Esophagus squamous epithelium (tissue), 5 donors: ENCODE measurements at regions not wholly inside any gene's neighbourhood (a gene's known extent, or its start where the extent isn't known, plus 50 kb on each side); places are given as distances from the start of the nearest gene placed in this dataset.

ENCODE experiments used
- DNase-seq: peaks from one replicate; lab custom pipeline; 2025; lab: John Stamatoyannopoulos, UW
- H3K27ac ChIP-seq, 4 donors: fragments of 200-600 bp; sonication (generic); one replicate each; pipeline ENCODE4 v1.5.1; 2016 to 2019; ENCODE audit warnings: mild to moderate bottlenecking in 1 of 4
- H3K27me3 ChIP-seq, 4 donors: fragments of 200-600 bp; sonication (generic); 1 replicate in 3 of 4; 2 replicates in 1 of 4; pipeline versions ENCODE4 v1.5.1 to v1.6.0; 2017 to 2021; ENCODE audit warnings: antibody characterized with exemption in 1 of 4
- H3K36me3 ChIP-seq, 3 donors: fragments of 200-600 bp; sonication (generic); one replicate each; pipeline ENCODE4 v1.5.1; 2016 to 2019
- H3K4me1 ChIP-seq, 3 donors: fragments of 200-600 bp; sonication (generic); one replicate each; pipeline ENCODE4 v1.5.1; 2017 to 2019
- H3K4me3 ChIP-seq, 4 donors: fragments of 200-600 bp; sonication (generic); 1 replicate in 3 of 4; 2 replicates in 1 of 4; pipeline ENCODE4 v1.5.1; 2016 to 2019; ENCODE audit warnings: mild to moderate bottlenecking in 2 of 4, moderate library complexity in 1 of 4
- H3K9me3 ChIP-seq, 3 donors: fragments of 200-600 bp; sonication (generic); one replicate each; pipeline ENCODE4 v1.5.1; 2016 to 2019
- POLR2A ChIP-seq, 4 donors: fragments of 450-650 bp; IDR thresholded peaks; one replicate each; pipeline ENCODE4 v1.6.1; 2017; ENCODE audit warnings: antibody characterized with exemption in 4 of 4, mild to moderate bottlenecking in 4 of 4, moderate library complexity in 3 of 4
- WGBS, 2 donors: methylation state at CpG; one replicate each; pipeline ENCODE4 v1.1.5; 2018; 5-methylcytosine and 5-hydroxymethylcytosine counted together
- intact Hi-C: fragments of 100-400 bp; cut with DNase I; formaldehyde crosslinking; loops from one replicate; pipeline ENCODE4 v1.15.0; 2022
- TF ChIP-seq, protein P1 (sequence below), 6 experiments: fragments of 450-650 bp in 4 of 6; fragments of 200-600 bp in 2 of 6; sonication (generic) in 2 of 6; IDR thresholded peaks; one replicate each; pipeline ENCODE4 v1.5.1; 2016 to 2019; ENCODE audit warnings: antibody characterized with exemption in 6 of 6, mild to moderate bottlenecking in 4 of 6, moderate library complexity in 4 of 6
- donor health status: DM: yes; HTN: yes; CAD: no.

GRCh38 chr5:27266184-27266583 lies 227.8 kb upstream of the CDH9 start:
- peaks cover 0 to 23% (median 11%) of the 10 kb centered on the region in 3 donors for H3K9me3 ChIP-seq
- intact Hi-C loops: no loop called here
- H3K36me3 ChIP-seq: no peaks in the 10 kb centered on the region
- no peaks in the 10 kb centered on the region for H3K27me3 ChIP-seq
- 18 to 25% methylated on average over 2 of the region's 2 CpGs for WGBS, 2 donors
- no peaks in the 10 kb centered on the region for H3K4me1 ChIP-seq
- no peak overlapping the region for H3K27ac ChIP-seq
- TF ChIP-seq, protein P1, sequence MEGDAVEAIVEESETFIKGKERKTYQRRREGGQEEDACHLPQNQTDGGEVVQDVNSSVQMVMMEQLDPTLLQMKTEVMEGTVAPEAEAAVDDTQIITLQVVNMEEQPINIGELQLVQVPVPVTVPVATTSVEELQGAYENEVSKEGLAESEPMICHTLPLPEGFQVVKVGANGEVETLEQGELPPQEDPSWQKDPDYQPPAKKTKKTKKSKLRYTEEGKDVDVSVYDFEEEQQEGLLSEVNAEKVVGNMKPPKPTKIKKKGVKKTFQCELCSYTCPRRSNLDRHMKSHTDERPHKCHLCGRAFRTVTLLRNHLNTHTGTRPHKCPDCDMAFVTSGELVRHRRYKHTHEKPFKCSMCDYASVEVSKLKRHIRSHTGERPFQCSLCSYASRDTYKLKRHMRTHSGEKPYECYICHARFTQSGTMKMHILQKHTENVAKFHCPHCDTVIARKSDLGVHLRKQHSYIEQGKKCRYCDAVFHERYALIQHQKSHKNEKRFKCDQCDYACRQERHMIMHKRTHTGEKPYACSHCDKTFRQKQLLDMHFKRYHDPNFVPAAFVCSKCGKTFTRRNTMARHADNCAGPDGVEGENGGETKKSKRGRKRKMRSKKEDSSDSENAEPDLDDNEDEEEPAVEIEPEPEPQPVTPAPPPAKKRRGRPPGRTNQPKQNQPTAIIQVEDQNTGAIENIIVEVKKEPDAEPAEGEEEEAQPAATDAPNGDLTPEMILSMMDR (IDR thresholded peaks at IDR 0.05): no peak
- TF ChIP-seq POLR2A (IDR thresholded peaks at IDR 0.05): no peak
- H3K4me3 ChIP-seq: no peak overlapping the region
- no peak for DNase-seq

GRCh38 chr5:27257696-27258095 lies 219.3 kb upstream of the CDH9 start:
- WGBS, 2 donors: 62 to 66% methylated on average over 3 of the region's 3 CpGs
- TF ChIP-seq, protein P1 (IDR thresholded peaks at IDR 0.05): no peak
- TF ChIP-seq POLR2A (IDR thresholded peaks at IDR 0.05): no peak
- intact Hi-C loops: no loop called here

DNA sequence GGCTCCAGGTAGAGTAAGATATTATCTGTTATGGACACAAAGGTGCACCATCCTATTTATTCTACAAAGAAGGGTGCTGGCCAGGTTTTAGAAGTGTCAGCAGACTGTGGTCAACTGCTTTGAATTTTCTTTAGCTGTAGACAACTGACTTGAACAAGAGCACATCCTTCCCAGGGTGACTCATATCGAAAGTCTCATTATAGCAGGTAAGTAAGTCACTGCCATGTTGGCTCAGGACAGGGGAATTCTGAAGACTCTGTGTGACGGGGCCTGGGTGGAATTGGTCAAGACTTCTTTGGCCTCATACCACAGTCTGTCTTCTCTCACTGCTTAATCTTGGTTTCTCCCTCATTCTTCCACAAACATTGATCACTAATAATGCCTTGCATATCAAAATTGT lies 214.5 kb upstream of the CDH9 start:
- Histone ChIP-seq H3K4me3 (no peak overlapping the region), H3K27me3 (no peaks in the 10 kb centered on the region), H3K27ac (no peak overlapping the region), H3K9me3 (no peaks in the 10 kb centered on the region), H3K4me1 (no peaks in the 10 kb centered on the region), H3K36me3 (no peaks in the 10 kb centered on the region)
- intact Hi-C loops: no loop called here
- no peak for DNase-seq
- TF ChIP-seq POLR2A (IDR thresholded peaks at IDR 0.05): no peak
- TF ChIP-seq, protein P1 (IDR thresholded peaks at IDR 0.05): no peak
- 53 to 61% methylated on average over 2 of the region's 2 CpGs for WGBS, 2 donors

More at GRCh38 chr5:27257696-27258095, 219.3 kb upstream of the CDH9 start:
- H3K36me3 ChIP-seq: no peaks in the 10 kb centered on the region
- H3K4me3 ChIP-seq: no peak overlapping the region
- H3K27me3 ChIP-seq: no peaks in the 10 kb centered on the region
- no peaks in the 10 kb centered on the region for H3K4me1 ChIP-seq
- H3K27ac ChIP-seq: no peak overlapping the region
- H3K9me3 ChIP-seq: peaks cover 0 to 5% (median 0%) of the 10 kb centered on the region in 3 donors
- DNase-seq: no peak

GRCh38 chr5:27242258-27242626 lies 203.9 kb upstream of the CDH9 start:
- peaks cover 0 to 3% (median 0%) of the 10 kb centered on the region in 3 donors for H3K9me3 ChIP-seq
- H3K4me1 ChIP-seq: no peaks in the 10 kb centered on the region
- H3K27ac ChIP-seq: no peak overlapping the region
- TF ChIP-seq, protein P1 (IDR thresholded peaks at IDR 0.05): no peak
- no peak overlapping the region for H3K4me3 ChIP-seq
- intact Hi-C loops: no loop called here
- H3K36me3 ChIP-seq: no peaks in the 10 kb centered on the region
- no peaks in the 10 kb centered on the region for H3K27me3 ChIP-seq
- WGBS, 2 donors: 59 to 79% methylated on average over 2 of the region's 2 CpGs
- no peak for DNase-seq

DNA sequence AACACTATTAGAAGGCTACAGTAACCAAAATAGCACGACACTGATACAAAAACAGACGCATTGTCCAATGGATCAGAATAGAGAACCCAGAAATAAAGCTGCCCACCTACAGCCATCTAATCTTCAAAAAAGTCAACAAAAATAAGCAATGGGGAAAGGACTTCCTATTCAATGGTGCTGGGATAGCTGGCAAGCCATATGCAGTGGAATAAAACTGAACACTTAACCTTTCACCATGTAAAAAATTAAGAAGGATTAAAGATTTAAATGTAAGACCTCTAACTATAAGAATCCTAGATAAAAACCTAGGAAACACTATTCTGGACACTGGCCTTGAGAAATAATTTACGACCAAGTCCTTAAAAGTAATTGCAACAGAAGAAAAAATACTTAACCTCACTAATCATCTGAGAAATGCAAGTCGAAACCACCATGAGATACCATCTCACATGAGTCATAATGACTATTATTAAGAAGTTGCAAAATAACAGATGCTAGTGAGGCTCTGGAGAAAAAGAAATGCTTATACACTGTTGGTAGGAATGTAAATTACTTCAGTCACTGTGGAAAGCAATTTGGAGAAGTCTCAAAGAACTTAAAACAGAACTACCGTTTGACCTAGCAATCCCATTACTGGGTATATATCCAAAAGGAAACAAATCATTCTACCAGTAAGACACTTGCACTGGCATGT lies 203.3 kb upstream of the CDH9 start:
- Histone ChIP-seq H3K27me3 (no peaks in the 10 kb centered on the region), H3K4me1 (no peaks in the 10 kb centered on the region), H3K36me3 (no peaks in the 10 kb centered on the region), H3K27ac (no peak overlapping the region), H3K9me3 (peaks cover 0 to 3% (median 0%) of the 10 kb centered on the region in 3 donors), H3K4me3 (no peak overlapping the region)
- 51 to 55% methylated on average over 5 of the region's 5 CpGs for WGBS, 2 donors
- intact Hi-C loops: no loop called here
- no peak for TF ChIP-seq POLR2A (IDR thresholded peaks at IDR 0.05)
- no peak for DNase-seq
